IPS DF 6.9 (cell line): ENCODE measurements at regions not wholly inside any gene's neighbourhood (a gene's known extent, or its start where the extent isn't known, plus 50 kb on each side); places are given as distances from the start of the nearest gene placed in this dataset.

ENCODE experiments used
- DNase-seq: peaks from one replicate; pipeline ENCODE4 v3.0.0-alpha.2; 2013; ENCODE audit warnings: low read depth, low spot score
- H3K27ac ChIP-seq: one replicate; pipeline ENCODE4 v1.5.1; 2013; ENCODE audit warnings: low read length, control low read depth
- H3K27me3 ChIP-seq: 2 replicates; pipeline ENCODE4 v1.6.1; 2013; ENCODE audit warnings: mild to moderate bottlenecking, low read length; ENCODE audit not compliant: control insufficient read depth, insufficient read depth
- H3K36me3 ChIP-seq: 2 replicates; pipeline ENCODE4 v1.6.1; 2013; ENCODE audit warnings: low read length; ENCODE audit not compliant: control insufficient read depth, insufficient read depth
- H3K4me1 ChIP-seq: 2 replicates; pipeline ENCODE4 v1.6.1; 2013; ENCODE audit warnings: low read length; ENCODE audit not compliant: control insufficient read depth, insufficient read depth
- H3K4me3 ChIP-seq: 2 replicates; pipeline ENCODE4 v1.5.1; 2013; ENCODE audit warnings: mild to moderate bottlenecking, low read length
- H3K9me3 ChIP-seq: 2 replicates; pipeline ENCODE4 v1.6.1; 2013; ENCODE audit warnings: low read length, inconsistent platforms; ENCODE audit not compliant: control insufficient read depth, insufficient read depth
- WGBS: extraction: QIAGEN DNeasy Blood & Tissue Kit; methylation state at CpG from one replicate; pipeline ENCODE4 v1.1.7; 2013; ENCODE audit warnings: mixed read lengths, missing lambda C conversion rate; ENCODE audit not compliant: insufficient read length, insufficient coverage; 5-methylcytosine and 5-hydroxymethylcytosine counted together

GRCh38 chr6:43895656-43896328, 125.8 kb downstream of the VEGFA start:
- Histone ChIP-seq H3K27me3 (no peaks in the 10 kb centered on the region), H3K27ac (no peak overlapping the region), H3K4me1 (peaks cover 1% of the 10 kb centered on the region; the same call in 1 of the 2 replicates), H3K4me3 (no peak overlapping the region), H3K9me3 (no peaks in the 10 kb centered on the region), H3K36me3 (no peaks in the 10 kb centered on the region)
- no peak for DNase-seq
- WGBS: no CpG with 5 or more reads among the region's 5 CpGs

GRCh38 chr6:43893073-43893472, 123.1 kb downstream of the VEGFA start:
- no peaks in the 10 kb centered on the region for H3K27me3 ChIP-seq
- no peak for DNase-seq
- no peak overlapping the region for H3K27ac ChIP-seq
- H3K9me3 ChIP-seq: no peaks in the 10 kb centered on the region
- H3K36me3 ChIP-seq: no peaks in the 10 kb centered on the region
- H3K4me1 ChIP-seq: peaks cover 5% of the 10 kb centered on the region; the same call in 1 of the 2 replicates
- no peak overlapping the region for H3K4me3 ChIP-seq
- WGBS: no CpG with 5 or more reads among the region's 8 CpGs

GRCh38 chr6:43891072-43891870, 121.3 kb downstream of the VEGFA start:
- no peaks in the 10 kb centered on the region; the same call in 1 of the 2 replicates for H3K36me3 ChIP-seq

GRCh38 chr6:43890197-43891062, 120.4 kb downstream of the VEGFA start:
- H3K4me1 ChIP-seq: peaks cover 5% of the 10 kb centered on the region; the same call in 1 of the 2 replicates
- DNase-seq: no peak
- no CpG with 5 or more reads among the region's 17 CpGs for WGBS
- H3K27ac ChIP-seq: no peak overlapping the region
- H3K9me3 ChIP-seq: no peaks in the 10 kb centered on the region
- no peaks in the 10 kb centered on the region; the same call in 1 of the 2 replicates for H3K36me3 ChIP-seq
- H3K27me3 ChIP-seq: no peaks in the 10 kb centered on the region
- no peak overlapping the region for H3K4me3 ChIP-seq

More at GRCh38 chr6:43891072-43891870, 121.3 kb downstream of the VEGFA start:
- H3K27ac ChIP-seq: no peak overlapping the region
- H3K4me1 ChIP-seq: peaks cover 5% of the 10 kb centered on the region; the same call in 1 of the 2 replicates
- WGBS: no CpG with 5 or more reads among the region's 25 CpGs
- H3K4me3 ChIP-seq: no peak overlapping the region
- H3K27me3 ChIP-seq: no peaks in the 10 kb centered on the region
- DNase-seq: no peak
- H3K9me3 ChIP-seq: no peaks in the 10 kb centered on the region

GRCh38 chr6:43887906-43888683, 118.1 kb downstream of the VEGFA start:
- no peak overlapping the region for H3K4me3 ChIP-seq
- no peaks in the 10 kb centered on the region; the same call in 1 of the 2 replicates for H3K36me3 ChIP-seq
- H3K27ac ChIP-seq: no peak overlapping the region
- no peaks in the 10 kb centered on the region for H3K27me3 ChIP-seq
- no peak for DNase-seq
- no peaks in the 10 kb centered on the region for H3K9me3 ChIP-seq
- WGBS: no CpG with 5 or more reads among the region's 17 CpGs
- peaks cover 5% of the 10 kb centered on the region; the same call in 1 of the 2 replicates for H3K4me1 ChIP-seq

GRCh38 chr6:43887340-43887858, 117.4 kb downstream of the VEGFA start:
- Histone ChIP-seq H3K9me3 (no peaks in the 10 kb centered on the region), H3K27ac (no peak overlapping the region), H3K4me3 (no peak overlapping the region), H3K36me3 (no peaks in the 10 kb centered on the region; the same call in 1 of the 2 replicates), H3K27me3 (no peaks in the 10 kb centered on the region; the same call in 1 of the 2 replicates), H3K4me1 (peaks cover 5% of the 10 kb centered on the region; the same call in 1 of the 2 replicates)
- DNase-seq: no peak
- no CpG with 5 or more reads among the region's 12 CpGs for WGBS

- Histone ChIP-seq H3K27ac (no peak overlapping the region), H3K27me3 (no peaks in the 10 kb centered on the region; the same call in 1 of the 2 replicates), H3K9me3 (no peaks in the 10 kb centered on the region), H3K4me3 (no peak overlapping the region), H3K4me1 (peaks cover 5% of the 10 kb centered on the region), H3K36me3 (no peaks in the 10 kb centered on the region; the same call in 1 of the 2 replicates)
- WGBS: no CpG with 5 or more reads among the region's 7 CpGs
- no peak for DNase-seq
Measured at GRCh38 chr6:43886717-43887339, 116.8 kb downstream of the VEGFA start.

- Histone ChIP-seq H3K9me3 (no peaks in the 10 kb centered on the region), H3K4me1 (peaks cover 4% of the 10 kb centered on the region), H3K27me3 (no peaks in the 10 kb centered on the region; the same call in 1 of the 2 replicates), H3K27ac (no peak overlapping the region), H3K4me3 (no peak overlapping the region), H3K36me3 (no peaks in the 10 kb centered on the region; the same call in 1 of the 2 replicates)
- WGBS: no CpG with 5 or more reads among the region's 10 CpGs
- no peak for DNase-seq
Measured at GRCh38 chr6:43886067-43886461, 116.1 kb downstream of the VEGFA start.

GRCh38 chr6:43885399-43886066, 115.5 kb downstream of the VEGFA start:
- no CpG with 5 or more reads among the region's 6 CpGs for WGBS
- DNase-seq: no peak
- Histone ChIP-seq H3K4me1 (peaks cover under 1% of the 10 kb centered on the region), H3K36me3 (no peaks in the 10 kb centered on the region; the same call in 1 of the 2 replicates), H3K27ac (no peak overlapping the region), H3K9me3 (no peaks in the 10 kb centered on the region), H3K27me3 (no peaks in the 10 kb centered on the region; the same call in 1 of the 2 replicates), H3K4me3 (no peak overlapping the region)
